ENCODE measurements at regions not wholly inside any gene's neighbourhood (a gene's known extent, or its start where the extent isn't known, plus 50 kb on each side); places are given as distances from the start of the nearest gene placed in this dataset.

- DNase-seq (ENCODE audit: low read depth), result no peak
These were observed 214.0 kb upstream of the ADRA1B start for GRCh38 chr5:159702301-159702700.

GRCh38 chr5:159702826-159703225, 213.5 kb upstream of the ADRA1B start:
- no peak for DNase-seq (ENCODE audit: low read depth)

GRCh38 chr5:159704160-159704559, 212.1 kb upstream of the ADRA1B start:
- no peak for DNase-seq (ENCODE audit: low read depth)

- DNase-seq (ENCODE audit: low read depth), result no peak
These were observed 210.3 kb upstream of the ADRA1B start for GRCh38 chr5:159705948-159706347.

GRCh38 chr5:159708090-159708489, 208.2 kb upstream of the ADRA1B start:
- DNase-seq (ENCODE audit: low read depth), result no peak

- no peak for DNase-seq (ENCODE audit: low read depth)
These were observed 203.6 kb upstream of the ADRA1B start for GRCh38 chr5:159712672-159713071.

GRCh38 chr5:159713254-159713653, 203.0 kb upstream of the ADRA1B start:
- no peak for DNase-seq (ENCODE audit: low read depth)

GRCh38 chr5:159713773-159714172, 202.5 kb upstream of the ADRA1B start:
- DNase-seq (ENCODE audit: low read depth), result no peak

GRCh38 chr5:159725475-159725874, 190.8 kb upstream of the ADRA1B start:
- DNase-seq (ENCODE audit: low read depth), result no peak

- no peak for DNase-seq (ENCODE audit: low read depth)
These were observed 189.1 kb upstream of the ADRA1B start for GRCh38 chr5:159727167-159727566.

GRCh38 chr5:159730285-159730684, 186.0 kb upstream of the ADRA1B start:
- no peak for DNase-seq (ENCODE audit: low read depth)

GRCh38 chr5:159732220-159732619, 184.1 kb upstream of the ADRA1B start:
- no peak for DNase-seq (ENCODE audit: low read depth)

- DNase-seq (ENCODE audit: low read depth), result no peak
These were observed 181.9 kb upstream of the ADRA1B start for GRCh38 chr5:159734366-159734765.

GRCh38 chr5:159735036-159735435, 181.2 kb upstream of the ADRA1B start:
- DNase-seq (ENCODE audit: low read depth), result no peak

GRCh38 chr5:159735749-159736660, 180.3 kb upstream of the ADRA1B start:
- DNase-seq (ENCODE audit: low read depth), result no peak

GRCh38 chr5:159736844-159737243, 179.4 kb upstream of the ADRA1B start:
- DNase-seq (ENCODE audit: low read depth), result no peak

- no peak for DNase-seq (ENCODE audit: low read depth)
These were observed 179.0 kb upstream of the ADRA1B start for GRCh38 chr5:159737263-159737662.

GRCh38 chr5:159741829-159742322, 174.4 kb upstream of the ADRA1B start:
- no peak for DNase-seq (ENCODE audit: low read depth)

GRCh38 chr5:159743234-159743633, 173.0 kb upstream of the ADRA1B start:
- DNase-seq (ENCODE audit: low read depth), result no peak

GRCh38 chr5:159746707-159747106, 169.6 kb upstream of the ADRA1B start:
- DNase-seq (ENCODE audit: low read depth), result no peak

GRCh38 chr5:159749146-159749545, 167.1 kb upstream of the ADRA1B start:
- DNase-seq (ENCODE audit: low read depth), result no peak

- DNase-seq (ENCODE audit: low read depth), result no peak
These were observed 166.1 kb upstream of the ADRA1B start for GRCh38 chr5:159750226-159750625.

GRCh38 chr5:159751459-159751858, 164.8 kb upstream of the ADRA1B start:
- DNase-seq (ENCODE audit: low read depth), result no peak

Data from GM04503 (cell line).